GM12872 (cell line): ENCODE measurements at regions not wholly inside any gene's neighbourhood (a gene's known extent, or its start where the extent isn't known, plus 50 kb on each side); places are given as distances from the start of the nearest gene placed in this dataset.

Experiments
- CTCF ChIP-seq: IDR thresholded peaks from 3 replicates; pipeline ENCODE4 v1.5.1; 2011; ENCODE audit warnings: low read depth, mild to moderate bottlenecking, low read length, moderate library complexity; ENCODE audit not compliant: insufficient read depth

- TF ChIP-seq CTCF: no peak
These were observed 385.3 kb upstream of the WWC1 start for GRCh38 chr5:167905919-167906853.

GRCh38 chr5:167908606-167909005 is 382.8 kb upstream of the WWC1 start:
- TF ChIP-seq CTCF: no peak

- TF ChIP-seq CTCF: no peak
These were observed 378.3 kb upstream of the WWC1 start for GRCh38 chr5:167912941-167913665.

- TF ChIP-seq CTCF: no peak
These were observed 376.2 kb upstream of the WWC1 start for GRCh38 chr5:167915237-167915636.

- no peak for TF ChIP-seq CTCF
These were observed 375.2 kb upstream of the WWC1 start for GRCh38 chr5:167916261-167916691.

- TF ChIP-seq CTCF: no peak
These were observed 374.7 kb upstream of the WWC1 start for GRCh38 chr5:167916706-167917105.

- no peak for TF ChIP-seq CTCF
These were observed 373.1 kb upstream of the WWC1 start for GRCh38 chr5:167918184-167918812.
